C4-2B (cell line): ENCODE measurements at regions not wholly inside any gene's neighbourhood (a gene's known extent, or its start where the extent isn't known, plus 50 kb on each side); places are given as distances from the start of the nearest gene placed in this dataset.

ENCODE experiments used
- H3K27ac ChIP-seq: fragments of 450-650 bp; 2 replicates; pipeline ENCODE4 v1.5.1; 2017
- CTCF ChIP-seq: fragments of 450-650 bp; conservative IDR thresholded peaks from 2 replicates; pipeline ENCODE4 v1.5.1; 2017; ENCODE audit warnings: mild to moderate bottlenecking
- ZFX ChIP-seq: fragments of 450-650 bp; IDR thresholded peaks from 2 replicates; pipeline ENCODE4 v1.6.1; 2017

- H3K27ac ChIP-seq = no peak overlapping the region
- TF ChIP-seq ZFX = no peak
- TF ChIP-seq CTCF = no peak
Measured at GRCh38 chr12:86658303-86658702, 402.1 kb upstream of the MGAT4C start.

- no peak for TF ChIP-seq CTCF
Measured at GRCh38 chr12:86647800-86648199, 391.6 kb upstream of the MGAT4C start.

DNA sequence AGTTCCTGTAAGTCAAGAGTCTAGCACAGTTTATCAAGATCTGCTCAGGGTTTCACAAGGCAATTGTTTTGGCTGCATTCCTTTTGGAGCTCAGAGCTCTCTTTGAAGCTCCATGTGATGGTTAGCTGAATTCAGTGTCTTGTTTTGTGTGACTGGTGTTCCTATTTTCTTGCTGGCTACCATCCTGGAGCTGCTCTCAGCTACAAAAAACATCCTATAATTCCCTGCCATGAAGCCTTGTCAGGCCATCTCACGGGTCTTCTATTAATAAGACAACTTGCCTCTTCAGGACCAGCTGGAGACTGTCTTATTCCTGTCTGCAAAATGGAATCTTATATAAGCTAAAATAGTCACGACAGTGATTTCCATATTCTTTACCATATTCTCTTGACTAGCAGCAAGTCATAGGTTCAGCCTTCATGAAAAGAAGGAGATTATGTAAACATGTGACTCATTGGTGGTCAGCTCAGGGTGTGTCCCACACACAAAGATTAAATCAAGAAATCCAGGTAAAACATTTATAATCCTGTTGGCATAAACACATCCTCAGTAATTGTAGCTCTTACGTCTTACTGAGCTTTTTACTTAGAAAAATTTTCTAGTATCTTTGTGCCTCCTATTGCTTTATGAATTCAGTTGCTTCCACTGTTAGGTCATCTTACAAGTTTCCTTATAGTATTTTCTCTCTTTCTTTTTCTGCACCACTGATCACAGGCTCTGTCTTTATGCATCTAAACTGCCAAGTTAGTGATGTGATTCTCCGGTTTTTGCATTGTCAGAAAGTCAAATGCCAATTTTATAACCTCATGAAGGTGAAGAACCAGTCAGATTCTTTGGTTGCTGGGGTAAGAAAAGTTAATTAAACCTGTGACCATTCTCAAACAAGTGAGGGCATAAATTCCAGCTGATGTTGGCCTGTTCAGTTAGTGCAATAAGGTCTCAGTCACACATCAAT, 378.5 kb upstream of the MGAT4C start:
- no peak overlapping the region for H3K27ac ChIP-seq
- TF ChIP-seq ZFX (no peak), CTCF (no peak)

More at GRCh38 chr12:86647800-86648199, 391.6 kb upstream of the MGAT4C start:
- H3K27ac ChIP-seq = no peak overlapping the region

DNA sequence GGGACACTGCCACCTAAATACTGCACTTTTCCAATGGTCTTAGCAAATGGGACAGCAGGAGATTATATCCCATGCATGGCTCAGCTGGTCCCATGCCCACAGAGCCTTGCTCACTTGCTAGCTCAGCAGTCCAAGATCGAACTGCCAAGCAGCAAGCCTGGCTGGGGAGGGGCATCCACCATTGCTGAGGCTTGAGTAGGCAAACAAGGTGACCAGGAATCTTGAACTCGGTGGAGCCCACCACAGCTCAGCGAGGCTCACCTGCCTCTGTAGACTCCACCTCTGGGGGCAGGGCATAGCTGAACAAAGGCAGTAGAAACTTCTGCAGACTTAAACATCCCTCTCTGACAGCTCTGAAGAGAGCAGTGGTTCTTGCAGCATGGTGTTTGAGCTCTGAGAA, 370.8 kb upstream of the MGAT4C start:
- TF ChIP-seq ZFX (no peak), CTCF (no peak)
- no peak overlapping the region for H3K27ac ChIP-seq

DNA sequence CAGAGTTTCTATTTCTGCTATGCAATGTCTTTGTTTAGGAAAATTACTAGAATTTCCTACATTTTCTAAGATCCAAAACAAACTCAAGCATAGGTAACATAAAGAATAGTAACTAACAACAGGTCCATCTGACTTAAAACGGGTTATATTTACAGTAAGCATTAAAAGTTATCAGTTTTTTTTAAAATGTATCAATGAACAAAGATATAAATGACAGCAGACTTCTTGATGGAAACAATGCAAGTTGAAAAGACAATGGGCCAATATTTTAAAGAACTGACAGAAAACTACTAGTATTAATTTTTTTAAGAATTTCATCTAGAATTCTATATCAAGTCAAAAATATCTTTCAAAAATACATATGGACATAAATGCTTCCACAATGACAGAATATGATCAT, 367.1 kb upstream of the MGAT4C start:
- H3K27ac ChIP-seq = no peak overlapping the region
- TF ChIP-seq CTCF = no peak

GRCh38 chr12:86621957-86622356, 365.8 kb upstream of the MGAT4C start:
- no peak overlapping the region for H3K27ac ChIP-seq
- TF ChIP-seq CTCF = no peak
- TF ChIP-seq ZFX = no peak

- H3K27ac ChIP-seq = no peak overlapping the region
- TF ChIP-seq ZFX (no peak), CTCF (no peak)
Measured at GRCh38 chr12:86613311-86613710, 357.1 kb upstream of the MGAT4C start.
